PFSK-1 (cell line): ENCODE measurements at regions not wholly inside any gene's neighbourhood (a gene's known extent, or its start where the extent isn't known, plus 50 kb on each side); places are given as distances from the start of the nearest gene placed in this dataset.

Source experiments
- FOXP2 ChIP-seq: optimal IDR thresholded peaks from 2 replicates; pipeline ENCODE3; 2011; ENCODE audit warnings: borderline replicate concordance, control low read depth, inconsistent platforms; ENCODE audit not compliant: insufficient read depth; ENCODE audit errors: extremely low read length, extremely low read depth
- POLR2AphosphoS5 ChIP-seq: IDR thresholded peaks from 2 replicates; pipeline ENCODE4 v1.6.1; 2012; ENCODE audit warnings: low read depth, mild to moderate bottlenecking, control low read depth, low read length, moderate library complexity
- SIN3A ChIP-seq: IDR thresholded peaks from 2 replicates; pipeline ENCODE4 v1.6.1; 2012; ENCODE audit warnings: mild to moderate bottlenecking, low read length, moderate library complexity, borderline replicate concordance; ENCODE audit not compliant: insufficient read depth
- TAF1 ChIP-seq: IDR thresholded peaks from 2 replicates; pipeline ENCODE4 v1.6.1; 2012; ENCODE audit warnings: low read length, control low read depth, borderline replicate concordance; ENCODE audit not compliant: insufficient read depth
- TF ChIP-seq, protein P1 (sequence below), 2 experiments: IDR thresholded peaks; 2 replicates each; pipeline versions ENCODE4 v1.6.1 to v1.8.0; 2011 to 2012; ENCODE audit warnings: low read depth in 2 of 2, low read length in 2 of 2, control low read depth in 1 of 2, inconsistent platforms in 1 of 2, mild to moderate bottlenecking in 1 of 2, moderate library complexity in 1 of 2; ENCODE audit not compliant: insufficient read depth in 1 of 2

DNA sequence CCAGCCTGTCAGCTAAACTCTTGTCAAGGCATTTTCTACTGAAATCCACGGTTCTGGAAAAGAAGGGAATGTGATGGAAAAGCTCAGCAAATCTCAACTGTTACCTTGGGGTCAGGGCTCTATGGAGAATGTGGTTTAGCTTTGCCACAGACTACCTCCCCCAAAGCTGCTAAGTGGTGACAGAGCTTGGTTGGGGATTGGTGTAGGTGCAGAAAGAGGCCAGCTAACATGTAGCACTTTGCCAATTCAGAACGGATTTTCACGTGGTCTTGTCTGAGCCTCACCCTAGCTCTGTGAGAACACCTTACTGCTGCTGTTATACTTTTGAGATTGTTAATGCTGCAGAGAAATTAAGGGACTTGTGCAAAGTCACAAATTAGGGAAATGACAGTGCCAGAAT is 331.1 kb downstream of the RND3 start:
- TF ChIP-seq FOXP2 = no peak
- no peak for TF ChIP-seq POLR2AphosphoS5
- no peak for TF ChIP-seq TAF1
- no peak for TF ChIP-seq SIN3A
- TF ChIP-seq, protein P1, sequence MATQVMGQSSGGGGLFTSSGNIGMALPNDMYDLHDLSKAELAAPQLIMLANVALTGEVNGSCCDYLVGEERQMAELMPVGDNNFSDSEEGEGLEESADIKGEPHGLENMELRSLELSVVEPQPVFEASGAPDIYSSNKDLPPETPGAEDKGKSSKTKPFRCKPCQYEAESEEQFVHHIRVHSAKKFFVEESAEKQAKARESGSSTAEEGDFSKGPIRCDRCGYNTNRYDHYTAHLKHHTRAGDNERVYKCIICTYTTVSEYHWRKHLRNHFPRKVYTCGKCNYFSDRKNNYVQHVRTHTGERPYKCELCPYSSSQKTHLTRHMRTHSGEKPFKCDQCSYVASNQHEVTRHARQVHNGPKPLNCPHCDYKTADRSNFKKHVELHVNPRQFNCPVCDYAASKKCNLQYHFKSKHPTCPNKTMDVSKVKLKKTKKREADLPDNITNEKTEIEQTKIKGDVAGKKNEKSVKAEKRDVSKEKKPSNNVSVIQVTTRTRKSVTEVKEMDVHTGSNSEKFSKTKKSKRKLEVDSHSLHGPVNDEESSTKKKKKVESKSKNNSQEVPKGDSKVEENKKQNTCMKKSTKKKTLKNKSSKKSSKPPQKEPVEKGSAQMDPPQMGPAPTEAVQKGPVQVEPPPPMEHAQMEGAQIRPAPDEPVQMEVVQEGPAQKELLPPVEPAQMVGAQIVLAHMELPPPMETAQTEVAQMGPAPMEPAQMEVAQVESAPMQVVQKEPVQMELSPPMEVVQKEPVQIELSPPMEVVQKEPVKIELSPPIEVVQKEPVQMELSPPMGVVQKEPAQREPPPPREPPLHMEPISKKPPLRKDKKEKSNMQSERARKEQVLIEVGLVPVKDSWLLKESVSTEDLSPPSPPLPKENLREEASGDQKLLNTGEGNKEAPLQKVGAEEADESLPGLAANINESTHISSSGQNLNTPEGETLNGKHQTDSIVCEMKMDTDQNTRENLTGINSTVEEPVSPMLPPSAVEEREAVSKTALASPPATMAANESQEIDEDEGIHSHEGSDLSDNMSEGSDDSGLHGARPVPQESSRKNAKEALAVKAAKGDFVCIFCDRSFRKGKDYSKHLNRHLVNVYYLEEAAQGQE (IDR thresholded peaks at IDR 0.05; ENCODE audit: insufficient read depth in 1 of 2, low read depth in 2 of 2, low read length in 2 of 2) = no peak

DNA sequence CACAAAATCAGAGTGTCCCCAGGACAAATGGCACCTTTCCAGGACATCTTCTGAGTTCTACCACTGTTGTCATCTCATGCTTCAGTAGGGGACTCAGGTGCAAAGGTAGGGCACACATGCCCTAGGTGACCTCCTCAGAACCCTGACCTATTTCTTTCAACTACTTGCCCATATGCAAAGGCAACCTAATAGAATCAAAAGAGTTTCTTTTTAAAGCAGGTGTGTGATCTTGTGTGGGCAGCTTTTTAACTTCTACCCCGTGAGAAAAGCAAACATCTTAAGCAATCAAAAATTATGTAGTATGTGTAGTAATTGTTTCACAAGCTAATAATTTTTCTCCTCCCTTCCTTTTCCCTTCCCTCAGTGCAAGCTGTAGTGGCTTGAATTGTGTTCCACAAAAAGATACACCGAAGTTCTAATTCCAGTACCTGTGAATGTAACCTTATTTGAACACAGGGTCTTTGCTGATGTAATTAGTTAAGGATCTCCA is 333.1 kb downstream of the RND3 start:
- no peak for TF ChIP-seq FOXP2
- TF ChIP-seq POLR2AphosphoS5 = no peak
- TF ChIP-seq SIN3A = no peak
- TF ChIP-seq, protein P1 (IDR thresholded peaks at IDR 0.05; ENCODE audit: insufficient read depth in 1 of 2, low read depth in 2 of 2, low read length in 2 of 2) = no peak
- no peak for TF ChIP-seq TAF1

DNA sequence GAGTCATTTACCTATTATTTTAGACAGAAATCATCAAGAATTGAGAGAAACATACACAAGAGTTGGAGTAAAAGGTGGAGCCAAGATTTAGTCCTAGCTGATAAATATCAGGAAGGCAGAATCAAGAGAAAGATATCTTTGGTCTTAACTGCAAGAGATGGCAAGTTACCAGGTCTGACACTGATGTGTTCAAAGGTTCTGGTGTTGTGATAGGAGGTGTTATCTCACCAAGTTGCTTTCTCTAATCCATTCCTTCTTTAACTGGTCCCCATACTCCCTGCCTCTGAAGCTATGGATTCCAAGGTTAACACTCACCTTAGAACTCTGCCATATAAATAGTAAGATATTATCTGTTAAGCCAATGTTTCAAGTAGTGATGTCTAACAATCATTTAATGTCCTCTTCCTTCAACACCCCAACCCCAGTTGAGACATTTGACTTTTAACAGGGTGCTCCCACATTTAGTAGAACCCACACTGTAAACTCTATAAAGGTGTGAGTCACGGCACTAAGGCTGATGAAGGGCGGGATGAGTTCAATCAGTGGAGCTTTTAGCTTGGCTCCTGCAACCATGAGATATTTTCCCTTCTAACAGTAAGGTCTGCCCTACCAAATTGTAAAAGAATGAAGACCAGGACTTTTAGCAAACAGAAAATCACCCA is 333.7 kb downstream of the RND3 start:
- TF ChIP-seq, protein P1 (IDR thresholded peaks at IDR 0.05; ENCODE audit: insufficient read depth in 1 of 2, low read depth in 2 of 2, low read length in 2 of 2) = no peak
- no peak for TF ChIP-seq POLR2AphosphoS5
- no peak for TF ChIP-seq SIN3A
- TF ChIP-seq TAF1 = no peak
- no peak for TF ChIP-seq FOXP2

DNA sequence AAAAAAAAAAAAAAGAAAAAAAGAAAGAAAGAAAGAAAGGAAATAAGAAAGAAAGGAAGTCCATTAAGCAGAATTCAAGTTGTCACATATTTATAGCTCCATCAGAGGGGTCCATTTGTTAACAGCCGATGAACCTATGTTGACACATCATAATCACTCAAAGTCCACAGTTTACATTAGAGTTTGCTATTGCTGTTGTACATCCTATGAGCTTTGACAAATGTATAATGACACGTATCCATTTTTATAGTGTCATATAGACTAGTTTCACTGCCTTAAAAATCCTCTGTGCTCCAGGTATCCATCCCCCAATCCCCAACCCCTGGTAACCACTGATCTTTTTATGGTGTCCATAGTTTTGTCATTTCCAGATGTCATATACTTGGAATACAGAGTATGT is 335.2 kb downstream of the RND3 start:
- no peak for TF ChIP-seq FOXP2
- TF ChIP-seq, protein P1 (IDR thresholded peaks at IDR 0.05; ENCODE audit: insufficient read depth in 1 of 2, low read depth in 2 of 2, low read length in 2 of 2) = no peak
- TF ChIP-seq TAF1 = no peak
- no peak for TF ChIP-seq POLR2AphosphoS5
- no peak for TF ChIP-seq SIN3A

DNA sequence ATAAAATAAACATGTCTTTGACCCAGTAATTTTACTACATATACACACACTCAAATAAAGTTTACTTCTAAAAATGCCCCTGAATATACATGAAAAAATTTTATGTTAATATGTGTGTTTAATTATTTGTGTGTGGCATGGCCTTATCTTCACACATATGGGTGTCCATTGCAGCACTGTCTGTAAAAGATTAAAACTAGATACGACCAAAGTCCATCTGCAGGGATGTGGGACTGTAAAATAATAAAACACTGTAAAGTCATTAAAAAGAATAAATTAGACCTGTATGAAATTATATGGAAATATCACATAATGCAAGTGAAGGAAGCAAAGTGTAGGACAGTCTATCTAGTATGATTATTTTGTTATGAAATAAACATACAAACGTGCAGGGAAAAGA is 337.3 kb downstream of the RND3 start:
- TF ChIP-seq SIN3A (no peak), TAF1 (no peak), POLR2AphosphoS5 (no peak), FOXP2 (no peak)
- TF ChIP-seq, protein P1 (IDR thresholded peaks at IDR 0.05; ENCODE audit: insufficient read depth in 1 of 2, low read depth in 2 of 2, low read length in 2 of 2) = no peak
